ENCODE measurements at regions not wholly inside any gene's neighbourhood (a gene's known extent, or its start where the extent isn't known, plus 50 kb on each side); places are given as distances from the start of the nearest gene placed in this dataset.

GRCh38 chr4:111011458-111011857 lies 388.6 kb upstream of the PITX2 start:
- TF ChIP-seq EZH2 (IDR thresholded peaks at IDR 0.05; ENCODE audit: borderline replicate concordance, control insufficient read depth, low read depth, low read length) (no peak), POLR2A (IDR thresholded peaks at IDR 0.05; ENCODE audit: low read depth, low read length) (no peak), ZSCAN29 (IDR thresholded peaks at IDR 0.05) (no peak), RFX5 (IDR thresholded peaks at IDR 0.05; ENCODE audit: low read depth, low read length) (no peak), NR2C1 (IDR thresholded peaks at IDR 0.05) (no peak), NBN (IDR thresholded peaks at IDR 0.05) (no peak), HDAC6 (IDR thresholded peaks at IDR 0.05; ENCODE audit: unreplicated experiment) (no peak)
